ENCODE measurements at regions not wholly inside any gene's neighbourhood (a gene's known extent, or its start where the extent isn't known, plus 50 kb on each side); places are given as distances from the start of the nearest gene placed in this dataset.

- Histone ChIP-seq H3K27ac (no peak overlapping the region), H3K4me3 (no peak overlapping the region)
- no peak for TF ChIP-seq CTCF (IDR thresholded peaks at IDR 0.05)
- DNase-seq (ENCODE audit: low spot score) = no peak
Observed at GRCh38 chr2:226553333-226553732, 246.3 kb downstream of the IRS1 start.

GRCh38 chr2:226552571-226553285, 246.9 kb downstream of the IRS1 start:
- no peak for DNase-seq (ENCODE audit: low spot score)
- Histone ChIP-seq H3K4me3 (no peak overlapping the region), H3K27ac (no peak overlapping the region)
- TF ChIP-seq CTCF (IDR thresholded peaks at IDR 0.05) = no peak

GRCh38 chr2:226551522-226552250, 247.9 kb downstream of the IRS1 start:
- H3K27ac ChIP-seq = no peak overlapping the region
- no peak overlapping the region for H3K4me3 ChIP-seq
- no peak for DNase-seq (ENCODE audit: low spot score)
- TF ChIP-seq CTCF (IDR thresholded peaks at IDR 0.05) = no peak

GRCh38 chr2:226550801-226551200, 248.8 kb downstream of the IRS1 start:
- no peak for TF ChIP-seq CTCF (IDR thresholded peaks at IDR 0.05)
- no peak overlapping the region for H3K4me3 ChIP-seq
- DNase-seq (ENCODE audit: low spot score) = no peak
- no peak overlapping the region for H3K27ac ChIP-seq

GRCh38 chr2:226548732-226549131, 250.9 kb downstream of the IRS1 start:
- Histone ChIP-seq H3K27ac (no peak overlapping the region), H3K4me3 (no peak overlapping the region)
- no peak for TF ChIP-seq CTCF (IDR thresholded peaks at IDR 0.05)
- DNase-seq (ENCODE audit: low spot score) = no peak

- Histone ChIP-seq H3K4me3 (no peak overlapping the region), H3K27ac (no peak overlapping the region)
- DNase-seq (ENCODE audit: low spot score) = no peak
- no peak for TF ChIP-seq CTCF (IDR thresholded peaks at IDR 0.05)
Observed at GRCh38 chr2:226544596-226545210, 254.9 kb downstream of the IRS1 start.

All from coronary artery (tissue), 2 donors.